Pancreas (tissue), 10 donors: ENCODE measurements at regions not wholly inside any gene's neighbourhood (a gene's known extent, or its start where the extent isn't known, plus 50 kb on each side); places are given as distances from the start of the nearest gene placed in this dataset.

Source experiments
- ATAC-seq, 4 donors: fragments of 200-7000 bp; cut with Tn5 transposase; one replicate each; pipeline versions ENCODE4 v1.8.0 to v1.9.1; 2020; ENCODE audit warnings: mild to moderate bottlenecking in 4 of 4, moderate library complexity in 4 of 4
- DNase-seq, 6 donors: peaks; one replicate each; pipeline ENCODE4 v3.0.0-alpha.2; 2020
- FAIRE-seq: peaks from 2 replicates; lab custom pipeline; 2012; peaks lifted over from hg19 to GRCh38; lab: Jason Lieb, UNC
- H3K27ac ChIP-seq, 4 donors: fragments of 200-600 bp; sonication (generic); 1 replicate in 3 of 4; 2 replicates in 1 of 4; pipeline versions ENCODE4 v1.5.0 to v1.8.0; 2020
- H3K27me3 ChIP-seq, 4 donors: fragments of 200-600 bp; one replicate each; pipeline ENCODE4 v1.8.0; 2021
- H3K36me3 ChIP-seq, 3 donors: fragments of 200-600 bp; sonication (generic) in 1 of 3; one replicate each; pipeline versions ENCODE4 v1.5.0 to v1.8.0; 2020 to 2021
- H3K4me1 ChIP-seq, 3 donors: fragments of 200-600 bp; one replicate each; pipeline ENCODE4 v1.8.0; 2021
- H3K4me3 ChIP-seq, 4 donors: fragments of 200-600 bp; sonication (generic) in 2 of 4; one replicate each; pipeline versions ENCODE4 v1.5.0 to v1.8.0; 2020 to 2021
- H3K9me3 ChIP-seq, 4 donors: fragments of 200-600 bp; one replicate each; pipeline ENCODE4 v1.8.0; 2021
- CTCF ChIP-seq, 4 donors: fragments of 200-600 bp; sonication (generic) in 3 of 4; IDR thresholded peaks; one replicate each; pipeline versions ENCODE4 v1.5.0 to v1.8.0; 2021; ENCODE audit warnings: antibody characterized with exemption in 4 of 4
- WGBS, 2 donors: extraction: QIAGEN DNeasy Blood & Tissue Kit; methylation state at CpG; one replicate each; pipeline ENCODE4 v1.1.7; 2013; 5-methylcytosine and 5-hydroxymethylcytosine counted together
- intact Hi-C, 3 donors: fragments of 100-400 bp; cut with DNase I; formaldehyde crosslinking; loops; one replicate each; pipeline versions ENCODE4 v1.11.1 to v1.14.2; 2022
- donor health status: healthy with polysubstance abuse.
- donor health status: DM: no; HTN: no; CAD: no; lungs with moderate emphysema.
- donor health status: DM: no; HTN: no; CAD: no.
- donor health status: control.
- donor health status: control.
- donor health status: Bipolar disorder and iron deficiency.
- donor health status: DM: yes; HTN: yes; CAD: no.
- donor health status: DM: no; HTN: no; CAD: no.
- donor health status: DM: no; HTN: no; CAD: no.
- donor health status: DM: yes; HTN: yes; CAD: no.

- H3K27ac ChIP-seq: no peak overlapping the region
- ATAC-seq: peak in 2 of 4 donors; percentile 15 to 22
- H3K27me3 ChIP-seq: no peaks in the 10 kb centered on the region
- H3K9me3 ChIP-seq: no peaks in the 10 kb centered on the region
- H3K4me1 ChIP-seq: no peaks in the 10 kb centered on the region
- 54 to 57% methylated on average over 6 of the region's 6 CpGs for WGBS, 2 donors
- DNase-seq: no peak
- no peaks in the 10 kb centered on the region for H3K36me3 ChIP-seq
- H3K4me3 ChIP-seq: no peak overlapping the region
- no peak for FAIRE-seq
- intact Hi-C loops: no loop called here
- TF ChIP-seq CTCF (IDR thresholded peaks at IDR 0.05): no peak
Measured at GRCh38 chr10:44463511-44464121, 78.7 kb upstream of the CXCL12 start.

- Histone ChIP-seq H3K9me3 (no peaks in the 10 kb centered on the region), H3K27me3 (no peaks in the 10 kb centered on the region), H3K36me3 (no peaks in the 10 kb centered on the region), H3K4me3 (no peak overlapping the region), H3K27ac (no peak overlapping the region), H3K4me1 (no peaks in the 10 kb centered on the region)
- intact Hi-C loops: no loop called here
- DNase-seq: no peak
- no peak for TF ChIP-seq CTCF (IDR thresholded peaks at IDR 0.05)
- no peak for ATAC-seq
- 40 to 44% methylated on average over 2 of the region's 2 CpGs for WGBS, 2 donors
- no peak for FAIRE-seq
Measured at GRCh38 chr10:44464503-44464902, 79.6 kb upstream of the CXCL12 start.

GRCh38 chr10:44465401-44466115 lies 80.7 kb upstream of the CXCL12 start:
- ATAC-seq (no peak), FAIRE-seq (no peak), DNase-seq (no peak)
- Histone ChIP-seq H3K4me3 (no peak overlapping the region), H3K4me1 (no peaks in the 10 kb centered on the region), H3K9me3 (no peaks in the 10 kb centered on the region), H3K27me3 (no peaks in the 10 kb centered on the region), H3K27ac (no peak overlapping the region), H3K36me3 (no peaks in the 10 kb centered on the region)
- intact Hi-C loops: no loop called here
- TF ChIP-seq CTCF (IDR thresholded peaks at IDR 0.05): no peak
- WGBS, 2 donors: 43 to 48% methylated on average over 11 of the region's 11 CpGs

- Histone ChIP-seq H3K4me1 (no peaks in the 10 kb centered on the region), H3K36me3 (no peaks in the 10 kb centered on the region), H3K9me3 (no peaks in the 10 kb centered on the region), H3K4me3 (no peak overlapping the region), H3K27ac (no peak overlapping the region), H3K27me3 (no peaks in the 10 kb centered on the region)
- WGBS, 2 donors: 61 to 64% methylated on average over 2 of the region's 2 CpGs
- FAIRE-seq (no peak), ATAC-seq (no peak), DNase-seq (no peak)
- TF ChIP-seq CTCF (IDR thresholded peaks at IDR 0.05): no peak
- intact Hi-C loops: no loop called here
Measured at GRCh38 chr10:44466236-44466635, 81.3 kb upstream of the CXCL12 start.

GRCh38 chr10:44467090-44467489 lies 82.2 kb upstream of the CXCL12 start:
- intact Hi-C loops: no loop called here
- Histone ChIP-seq H3K4me1 (no peaks in the 10 kb centered on the region), H3K27me3 (no peaks in the 10 kb centered on the region), H3K36me3 (no peaks in the 10 kb centered on the region), H3K4me3 (no peak overlapping the region), H3K9me3 (no peaks in the 10 kb centered on the region), H3K27ac (no peak overlapping the region)
- FAIRE-seq (no peak), DNase-seq (no peak), ATAC-seq (no peak)
- no peak for TF ChIP-seq CTCF (IDR thresholded peaks at IDR 0.05)
- WGBS, 2 donors: 76 to 92% methylated on average over 2 of the region's 2 CpGs
